ENCODE measurements at regions not wholly inside any gene's neighbourhood (a gene's known extent, or its start where the extent isn't known, plus 50 kb on each side); places are given as distances from the start of the nearest gene placed in this dataset.
A peak's percentile ranks its signal among the peaks of the same experiment; 100 is the strongest.

DNA sequence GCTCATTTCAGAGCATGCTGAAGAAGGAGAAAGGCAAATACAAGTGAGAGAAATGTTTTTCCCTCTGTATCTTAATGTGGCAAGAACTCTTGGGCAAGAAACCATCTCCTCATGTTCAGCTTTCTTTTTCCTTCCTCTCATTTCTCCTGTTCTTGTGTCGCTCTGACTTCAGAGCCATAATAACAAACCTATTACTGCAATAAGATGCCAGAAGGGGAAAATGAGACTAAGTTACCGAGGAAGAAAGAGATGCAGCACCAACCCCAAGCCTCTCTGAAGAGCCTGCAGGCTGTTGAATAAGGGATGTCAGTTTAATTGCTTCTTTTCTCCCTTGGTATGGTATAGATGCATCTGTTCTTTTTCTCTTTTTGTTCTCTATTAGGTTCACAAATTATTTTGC lies 170.1 kb upstream of the GLRA1 start:
- H3K4me3 ChIP-seq (ENCODE audit: low read depth, low read length), result no peak overlapping the region
- TF ChIP-seq, protein P1, sequence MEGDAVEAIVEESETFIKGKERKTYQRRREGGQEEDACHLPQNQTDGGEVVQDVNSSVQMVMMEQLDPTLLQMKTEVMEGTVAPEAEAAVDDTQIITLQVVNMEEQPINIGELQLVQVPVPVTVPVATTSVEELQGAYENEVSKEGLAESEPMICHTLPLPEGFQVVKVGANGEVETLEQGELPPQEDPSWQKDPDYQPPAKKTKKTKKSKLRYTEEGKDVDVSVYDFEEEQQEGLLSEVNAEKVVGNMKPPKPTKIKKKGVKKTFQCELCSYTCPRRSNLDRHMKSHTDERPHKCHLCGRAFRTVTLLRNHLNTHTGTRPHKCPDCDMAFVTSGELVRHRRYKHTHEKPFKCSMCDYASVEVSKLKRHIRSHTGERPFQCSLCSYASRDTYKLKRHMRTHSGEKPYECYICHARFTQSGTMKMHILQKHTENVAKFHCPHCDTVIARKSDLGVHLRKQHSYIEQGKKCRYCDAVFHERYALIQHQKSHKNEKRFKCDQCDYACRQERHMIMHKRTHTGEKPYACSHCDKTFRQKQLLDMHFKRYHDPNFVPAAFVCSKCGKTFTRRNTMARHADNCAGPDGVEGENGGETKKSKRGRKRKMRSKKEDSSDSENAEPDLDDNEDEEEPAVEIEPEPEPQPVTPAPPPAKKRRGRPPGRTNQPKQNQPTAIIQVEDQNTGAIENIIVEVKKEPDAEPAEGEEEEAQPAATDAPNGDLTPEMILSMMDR (IDR thresholded peaks at IDR 0.05; ENCODE audit: low read depth, low read length), result no peak
- TF ChIP-seq POLR2A (IDR thresholded peaks at IDR 0.05; ENCODE audit: extremely low read depth, insufficient read length) (no peak), MYC (IDR thresholded peaks at IDR 0.05; ENCODE audit: low read depth, low read length) (no peak)
- TF ChIP-seq, protein P2, sequence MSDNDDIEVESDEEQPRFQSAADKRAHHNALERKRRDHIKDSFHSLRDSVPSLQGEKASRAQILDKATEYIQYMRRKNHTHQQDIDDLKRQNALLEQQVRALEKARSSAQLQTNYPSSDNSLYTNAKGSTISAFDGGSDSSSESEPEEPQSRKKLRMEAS (IDR thresholded peaks at IDR 0.05; ENCODE audit: low read depth, low read length), result no peak

DNA sequence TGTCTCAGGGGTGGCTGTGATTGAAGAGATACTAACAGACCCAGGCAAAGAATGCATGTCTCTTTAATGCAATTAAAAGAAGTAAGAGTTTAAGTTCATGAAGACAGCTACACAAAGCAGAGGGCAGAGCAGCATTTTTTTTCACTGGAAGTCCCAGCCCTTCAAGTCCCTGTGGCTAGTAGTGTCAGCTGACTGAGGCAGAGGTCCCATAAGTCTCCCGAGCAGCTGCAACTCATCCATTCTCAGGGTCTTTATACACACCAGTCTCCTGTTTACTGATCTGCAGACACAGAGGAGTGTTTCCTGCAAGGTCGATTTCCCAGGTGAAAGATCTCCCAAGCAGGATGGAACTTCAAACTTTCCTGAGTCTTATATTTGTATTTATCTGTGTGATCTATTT lies 169.4 kb upstream of the GLRA1 start:
- no peak for TF ChIP-seq MYC (IDR thresholded peaks at IDR 0.05; ENCODE audit: low read depth, low read length)
- H3K4me3 ChIP-seq (ENCODE audit: low read depth, low read length), result no peak overlapping the region
- no peak for DNase-seq (ENCODE audit: low read depth)

More for the DNA sequence above, 170.1 kb upstream of the GLRA1 start:
- DNase-seq (ENCODE audit: low read depth), result no peak

DNA sequence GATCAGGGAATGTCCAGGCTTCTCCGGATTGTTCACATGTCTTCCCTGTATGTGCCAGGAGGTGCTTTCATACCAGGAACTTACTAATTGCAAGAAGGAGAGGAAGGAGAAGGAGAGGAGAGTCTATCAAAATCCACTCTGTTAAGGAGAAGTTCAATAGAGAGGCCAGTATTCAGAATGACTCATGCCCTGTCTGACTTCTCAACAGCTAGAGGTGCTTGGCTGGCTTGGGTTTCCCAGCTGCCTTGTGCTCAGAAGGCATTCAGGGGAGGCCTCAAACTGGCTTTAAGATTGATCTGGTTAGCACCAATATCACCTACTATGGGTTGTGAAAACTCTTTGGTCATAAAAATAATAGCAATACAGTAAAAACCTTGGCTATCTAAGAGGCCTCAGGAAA lies 167.9 kb upstream of the GLRA1 start:
- TF ChIP-seq, protein P2 (IDR thresholded peaks at IDR 0.05; ENCODE audit: low read depth, low read length), result no peak
- no peak for TF ChIP-seq POLR2A (IDR thresholded peaks at IDR 0.05; ENCODE audit: extremely low read depth, insufficient read length)
- TF ChIP-seq, protein P1 (IDR thresholded peaks at IDR 0.05; ENCODE audit: low read depth, low read length), result no peak
- no peak for TF ChIP-seq MYC (IDR thresholded peaks at IDR 0.05; ENCODE audit: low read depth, low read length)
- no peak overlapping the region for H3K4me3 ChIP-seq (ENCODE audit: low read depth, low read length)
- DNase-seq (ENCODE audit: low read depth), result peak; percentile 12

DNA sequence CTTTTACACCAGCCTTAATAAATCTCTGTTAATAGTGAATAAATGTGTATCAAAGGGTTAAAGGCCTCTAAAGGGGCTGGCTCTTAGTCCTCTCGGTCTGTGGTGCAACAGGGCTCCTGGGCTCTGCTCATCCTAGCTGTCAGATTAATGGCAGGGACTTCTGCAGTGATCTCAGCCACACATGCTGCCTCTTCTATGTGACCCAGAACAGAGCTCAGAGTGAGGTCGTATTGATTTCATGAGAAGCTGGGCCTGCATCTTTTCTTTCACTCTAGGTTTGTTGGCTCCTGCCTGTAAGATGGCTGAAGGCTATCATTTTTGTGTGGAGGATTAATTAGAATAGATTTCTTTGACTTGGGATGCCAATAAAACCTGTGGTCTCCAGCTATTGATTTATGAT lies 165.0 kb upstream of the GLRA1 start:
- DNase-seq (ENCODE audit: low read depth), result no peak
- TF ChIP-seq POLR2A (IDR thresholded peaks at IDR 0.05; ENCODE audit: extremely low read depth, insufficient read length), result no peak
- TF ChIP-seq MYC (IDR thresholded peaks at IDR 0.05; ENCODE audit: low read depth, low read length), result no peak
- TF ChIP-seq, protein P2 (IDR thresholded peaks at IDR 0.05; ENCODE audit: low read depth, low read length), result no peak
- TF ChIP-seq, protein P1 (IDR thresholded peaks at IDR 0.05; ENCODE audit: low read depth, low read length), result no peak
- no peak overlapping the region for H3K4me3 ChIP-seq (ENCODE audit: low read depth, low read length)

DNA sequence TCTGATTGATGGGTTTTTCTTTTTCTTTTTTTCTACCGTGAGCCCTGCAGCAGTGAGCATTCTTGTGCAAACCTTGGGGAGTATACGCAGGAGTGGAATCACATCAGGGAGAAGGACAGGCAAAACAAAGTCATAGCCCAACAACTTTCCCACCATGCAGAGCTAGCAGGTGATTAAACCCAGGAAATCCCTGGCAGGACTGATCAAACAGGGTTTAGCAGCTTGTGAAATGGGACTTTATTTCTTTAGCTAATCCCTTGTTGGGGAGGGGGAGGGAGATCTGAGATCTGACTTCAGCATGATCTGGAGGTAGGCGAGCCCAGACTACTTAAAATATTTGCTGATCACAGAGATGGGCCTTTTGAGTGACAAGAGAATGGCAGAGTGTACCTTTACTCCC lies 162.0 kb upstream of the GLRA1 start:
- no peak overlapping the region for H3K4me3 ChIP-seq (ENCODE audit: low read depth, low read length)
- TF ChIP-seq, protein P1 (IDR thresholded peaks at IDR 0.05; ENCODE audit: low read depth, low read length), result no peak
- TF ChIP-seq POLR2A (IDR thresholded peaks at IDR 0.05; ENCODE audit: extremely low read depth, insufficient read length), result no peak
- TF ChIP-seq, protein P2 (IDR thresholded peaks at IDR 0.05; ENCODE audit: low read depth, low read length), result no peak
- TF ChIP-seq MYC (IDR thresholded peaks at IDR 0.05; ENCODE audit: low read depth, low read length), result no peak
- no peak for DNase-seq (ENCODE audit: low read depth)

DNA sequence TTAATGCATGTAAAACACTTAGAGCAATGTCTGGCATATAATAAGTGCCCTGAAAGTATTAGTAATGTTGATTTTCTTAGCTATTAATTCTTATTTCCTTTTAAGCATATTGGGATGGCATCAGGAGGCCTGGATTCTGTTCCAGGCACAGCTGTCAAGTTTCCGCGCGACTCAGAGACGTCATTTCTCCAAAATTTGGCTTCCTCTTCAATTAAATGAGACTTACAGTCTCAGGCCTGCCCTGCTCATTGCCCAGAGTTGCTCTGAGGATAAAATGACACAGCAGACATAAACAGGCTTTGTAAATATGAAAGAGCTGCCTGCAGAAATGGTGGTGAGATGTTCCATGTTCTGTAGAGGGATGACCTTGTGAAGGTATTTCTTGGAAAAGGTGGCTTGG lies 159.8 kb upstream of the GLRA1 start:
- no peak for DNase-seq (ENCODE audit: low read depth)
- H3K4me3 ChIP-seq (ENCODE audit: low read depth, low read length), result no peak overlapping the region
- TF ChIP-seq, protein P1 (IDR thresholded peaks at IDR 0.05; ENCODE audit: low read depth, low read length), result no peak
- TF ChIP-seq, protein P2 (IDR thresholded peaks at IDR 0.05; ENCODE audit: low read depth, low read length), result no peak
- TF ChIP-seq POLR2A (IDR thresholded peaks at IDR 0.05; ENCODE audit: extremely low read depth, insufficient read length) (no peak), MYC (IDR thresholded peaks at IDR 0.05; ENCODE audit: low read depth, low read length) (no peak)

Data from NB4 (cell line).